ENCODE measurements at regions not wholly inside any gene's neighbourhood (a gene's known extent, or its start where the extent isn't known, plus 50 kb on each side); places are given as distances from the start of the nearest gene placed in this dataset.

DNA sequence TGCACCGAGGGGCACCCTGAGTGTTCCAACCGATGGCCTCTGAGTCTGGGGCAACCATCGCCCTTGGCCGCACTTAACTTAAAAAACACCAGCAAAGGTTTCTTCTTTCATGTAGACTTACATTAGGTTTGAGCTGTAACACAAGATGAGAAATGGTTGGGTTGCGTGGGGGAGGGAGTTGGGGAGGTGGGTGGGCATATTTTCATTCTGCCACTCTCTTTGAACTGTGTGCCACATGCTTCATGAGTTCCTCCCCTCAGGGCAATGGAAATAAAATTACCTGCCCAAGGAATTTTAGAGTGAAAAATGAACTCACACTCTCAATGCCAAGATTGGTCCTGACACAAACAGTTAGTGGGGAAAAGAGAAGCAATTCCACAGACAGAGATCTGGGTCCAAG is 430.1 kb upstream of the USP24 start:
- no peaks in the 10 kb centered on the region for H3K36me3 ChIP-seq (ENCODE audit: control insufficient read depth, insufficient read depth, low read length)
- H3K27me3 Mint-ChIP-seq (ENCODE audit: insufficient read depth), result peaks cover 3% of the 10 kb centered on the region
- no peak overlapping the region for H3K27ac Mint-ChIP-seq
- no peaks in the 10 kb centered on the region for H3K4me1 ChIP-seq (ENCODE audit: control insufficient read depth, insufficient read depth, low read length)
- no peak for DNase-seq
- no peaks in the 10 kb centered on the region for H3K27me3 ChIP-seq (ENCODE audit: control insufficient read depth, insufficient read depth, low read length, poor library complexity, severe bottlenecking)
- peaks cover 11% of the 10 kb centered on the region for H3K4me1 Mint-ChIP-seq
- no peak overlapping the region for H3K4me3 ChIP-seq (ENCODE audit: low read length)
- no peaks in the 10 kb centered on the region for H3K9me3 ChIP-seq (ENCODE audit: control insufficient read depth, low read length)
- no peak for TF ChIP-seq CTCF (conservative IDR thresholded peaks at IDR 0.05)
- H3K27ac ChIP-seq (ENCODE audit: low read depth, low read length), result no peak overlapping the region
- 96% methylated on average over 5 of the region's 5 CpGs; no CpG with 5 or more reads in 1 of the 2 experiments for WGBS, 2 experiments (ENCODE audit: insufficient coverage in 1 of 2, insufficient read length in 1 of 2)
- H3K9me3 Mint-ChIP-seq, result no peaks in the 10 kb centered on the region
- no peaks in the 10 kb centered on the region for H3K36me3 Mint-ChIP-seq (ENCODE audit: low read depth)
- H3K4me3 Mint-ChIP-seq, result no peak overlapping the region
- no peak overlapping the region for H3K9ac ChIP-seq (ENCODE audit: extremely low read depth, low read length, poor library complexity, severe bottlenecking)

DNA sequence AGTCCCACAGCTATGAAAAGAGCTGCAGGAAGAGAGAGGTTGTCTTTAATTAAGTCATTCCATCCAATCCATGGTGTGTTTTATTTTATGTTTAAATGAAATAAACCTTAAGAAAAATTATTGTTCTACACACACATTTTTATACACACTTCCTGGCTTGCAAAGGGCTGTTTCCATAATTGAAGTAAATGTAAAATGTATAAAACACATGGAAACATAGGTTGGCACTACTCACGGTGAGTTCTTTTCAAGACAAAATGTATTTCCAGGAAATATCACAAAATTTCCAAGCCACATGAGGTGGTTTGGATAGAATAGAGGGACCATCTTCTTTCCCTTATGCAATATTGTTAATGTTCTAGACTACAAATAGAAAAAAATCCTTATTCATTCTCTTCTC is 426.8 kb upstream of the USP24 start:
- no peaks in the 10 kb centered on the region for H3K9me3 ChIP-seq (ENCODE audit: control insufficient read depth, low read length)
- H3K27ac Mint-ChIP-seq, result no peak overlapping the region
- peaks cover 3% of the 10 kb centered on the region for H3K27me3 Mint-ChIP-seq (ENCODE audit: insufficient read depth)
- peaks cover 7% of the 10 kb centered on the region for H3K4me1 ChIP-seq (ENCODE audit: control insufficient read depth, insufficient read depth, low read length)
- no peaks in the 10 kb centered on the region for H3K27me3 ChIP-seq (ENCODE audit: control insufficient read depth, insufficient read depth, low read length, poor library complexity, severe bottlenecking)
- DNase-seq, result no peak
- no peaks in the 10 kb centered on the region for H3K9me3 Mint-ChIP-seq
- 100% methylated on average over 1 of the region's 1 CpG; no CpG with 5 or more reads in 1 of the 2 experiments for WGBS, 2 experiments (ENCODE audit: insufficient coverage in 1 of 2, insufficient read length in 1 of 2)
- no peak overlapping the region for H3K4me3 Mint-ChIP-seq
- H3K4me1 Mint-ChIP-seq, result peaks cover 33% of the 10 kb centered on the region
- H3K4me3 ChIP-seq (ENCODE audit: low read length), result no peak overlapping the region
- H3K9ac ChIP-seq (ENCODE audit: extremely low read depth, low read length, poor library complexity, severe bottlenecking), result no peak overlapping the region
- no peaks in the 10 kb centered on the region for H3K36me3 Mint-ChIP-seq (ENCODE audit: low read depth)
- no peak for TF ChIP-seq CTCF (conservative IDR thresholded peaks at IDR 0.05)
- no peak overlapping the region for H3K27ac ChIP-seq (ENCODE audit: low read depth, low read length)
- no peaks in the 10 kb centered on the region for H3K36me3 ChIP-seq (ENCODE audit: control insufficient read depth, insufficient read depth, low read length)

- no peak overlapping the region for H3K27ac Mint-ChIP-seq
- peaks cover 38% of the 10 kb centered on the region for H3K4me1 Mint-ChIP-seq
- Histone ChIP-seq H3K4me3 (ENCODE audit: low read length) (no peak overlapping the region), H3K27ac (ENCODE audit: low read depth, low read length) (no peak overlapping the region), H3K9me3 (ENCODE audit: control insufficient read depth, low read length) (no peaks in the 10 kb centered on the region), H3K9ac (ENCODE audit: extremely low read depth, low read length, poor library complexity, severe bottlenecking) (no peak overlapping the region), H3K4me1 (ENCODE audit: control insufficient read depth, insufficient read depth, low read length) (peaks cover 11% of the 10 kb centered on the region), H3K27me3 (ENCODE audit: control insufficient read depth, insufficient read depth, low read length, poor library complexity, severe bottlenecking) (no peaks in the 10 kb centered on the region), H3K36me3 (ENCODE audit: control insufficient read depth, insufficient read depth, low read length) (no peaks in the 10 kb centered on the region)
- DNase-seq, result peak; percentile 47
- H3K9me3 Mint-ChIP-seq, result no peaks in the 10 kb centered on the region
- H3K4me3 Mint-ChIP-seq, result no peak overlapping the region
- no peaks in the 10 kb centered on the region for H3K36me3 Mint-ChIP-seq (ENCODE audit: low read depth)
- no peak for TF ChIP-seq CTCF (conservative IDR thresholded peaks at IDR 0.05)
- WGBS, 2 experiments (ENCODE audit: insufficient coverage in 1 of 2, insufficient read length in 1 of 2), result 80 to 93% methylated on average over 5 to 7 of the region's 7 CpGs
- H3K27me3 Mint-ChIP-seq (ENCODE audit: insufficient read depth), result peaks cover 3% of the 10 kb centered on the region
These were observed 425.7 kb upstream of the USP24 start for GRCh38 chr1:55640708-55641473.

All from endodermal cell (in vitro differentiated cells).